GM18873 (cell line): ENCODE measurements at regions not wholly inside any gene's neighbourhood (a gene's known extent, or its start where the extent isn't known, plus 50 kb on each side); places are given as distances from the start of the nearest gene placed in this dataset.
"Not testable (repeated sequence)": the region's sequence is repeated elsewhere in the genome, so short reads cannot be mapped to it uniquely, and the experiment has no call there.

Source experiments
- ATAC-seq: cut with Tn5 transposase; IDR thresholded peaks from one replicate; pipeline ENCODE4 v1.9.1; 2021; ENCODE audit warnings: mild to moderate bottlenecking, moderate library complexity, moderate number of reproducible peaks; ENCODE audit not compliant: unreplicated experiment, low FRiP score

DNA sequence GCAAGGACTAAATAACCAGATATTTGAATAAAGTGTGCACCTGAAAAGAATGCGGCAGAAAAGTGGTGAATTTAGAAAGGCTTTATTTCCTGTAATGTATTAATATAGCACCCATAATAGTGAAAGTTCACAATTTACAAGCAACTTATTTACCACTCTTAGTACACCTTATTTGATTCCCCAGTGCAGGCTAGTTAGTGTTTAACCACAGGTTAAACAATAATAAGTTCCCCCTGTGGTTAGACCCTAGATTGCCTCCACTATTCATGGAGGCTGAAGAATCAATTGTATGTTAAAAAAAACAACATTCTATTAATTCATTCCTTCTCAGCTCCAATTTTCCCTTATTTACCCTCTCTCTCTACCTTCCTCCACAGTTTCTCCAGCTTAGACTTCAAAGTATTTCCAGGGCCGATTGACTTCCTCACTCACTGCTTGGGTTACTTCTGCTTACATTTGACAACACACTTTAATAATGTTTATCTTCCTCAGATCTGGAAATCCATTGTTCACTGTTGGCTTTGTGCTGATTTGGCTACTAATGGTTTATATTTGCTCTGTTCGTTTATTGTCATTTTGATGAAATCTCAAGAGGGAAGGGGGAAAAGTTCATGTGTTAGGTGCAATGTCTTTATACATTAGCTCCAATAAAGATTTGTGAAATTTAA is 796.3 kb downstream of the BRINP3 start:
- ATAC-seq = no peak

DNA sequence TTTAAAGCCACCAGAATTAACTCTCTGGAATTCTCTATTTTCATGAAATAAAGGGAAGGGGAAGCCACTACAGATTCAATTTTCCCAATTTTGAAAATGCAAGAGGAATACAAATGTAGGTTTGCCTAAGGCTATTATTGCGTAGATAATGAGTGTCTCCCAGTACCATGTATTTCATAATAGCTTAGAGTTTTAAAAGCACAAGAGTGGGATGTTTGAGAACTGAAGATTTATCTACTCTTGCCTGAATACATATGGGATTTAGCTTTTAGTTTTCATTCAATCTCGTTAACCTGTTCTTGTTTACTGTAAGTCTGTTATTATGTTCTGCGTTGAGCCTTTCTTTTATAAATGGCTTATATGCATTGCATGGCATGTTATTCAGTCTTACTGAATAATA is 795.1 kb downstream of the BRINP3 start:
- no peak for ATAC-seq

DNA sequence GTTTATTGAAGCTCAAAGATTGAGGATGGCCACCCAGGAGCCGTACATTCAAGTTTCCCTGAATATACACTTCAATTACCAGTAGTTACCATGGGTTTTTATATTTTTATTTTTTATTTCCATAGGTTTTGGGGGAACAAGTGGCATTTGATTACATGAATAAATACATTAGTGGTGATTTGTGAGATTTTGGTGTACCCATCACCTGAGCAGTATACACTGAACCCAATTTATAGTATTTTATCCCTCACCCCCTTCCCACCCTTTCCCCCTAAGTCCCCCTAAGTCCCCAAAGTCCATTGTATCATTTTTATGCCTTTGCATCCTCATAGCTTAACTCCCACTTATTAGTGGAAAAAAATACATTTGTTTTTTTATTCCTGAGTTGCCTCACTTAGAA is 791.4 kb downstream of the BRINP3 start:
- ATAC-seq = no peak

DNA sequence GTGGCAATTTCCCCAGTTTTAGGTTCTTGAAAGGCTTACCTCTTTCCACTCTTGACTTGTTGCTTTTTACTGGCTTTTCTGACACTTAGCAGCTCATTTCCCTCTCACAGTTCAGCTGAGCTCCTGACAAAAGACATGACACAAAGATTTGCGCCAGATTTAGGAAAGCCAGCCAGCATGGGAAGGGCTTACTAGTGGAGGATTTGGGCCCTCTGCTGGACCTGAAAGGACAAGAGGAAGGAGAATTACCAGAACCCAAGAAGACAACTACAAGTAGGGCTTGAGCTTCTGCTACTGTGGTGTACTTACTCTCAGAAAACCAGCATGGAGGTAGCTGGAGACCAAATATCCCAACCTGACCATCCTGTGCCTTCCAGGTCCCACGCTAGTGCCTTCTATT is 784.5 kb downstream of the BRINP3 start:
- ATAC-seq = no peak

DNA sequence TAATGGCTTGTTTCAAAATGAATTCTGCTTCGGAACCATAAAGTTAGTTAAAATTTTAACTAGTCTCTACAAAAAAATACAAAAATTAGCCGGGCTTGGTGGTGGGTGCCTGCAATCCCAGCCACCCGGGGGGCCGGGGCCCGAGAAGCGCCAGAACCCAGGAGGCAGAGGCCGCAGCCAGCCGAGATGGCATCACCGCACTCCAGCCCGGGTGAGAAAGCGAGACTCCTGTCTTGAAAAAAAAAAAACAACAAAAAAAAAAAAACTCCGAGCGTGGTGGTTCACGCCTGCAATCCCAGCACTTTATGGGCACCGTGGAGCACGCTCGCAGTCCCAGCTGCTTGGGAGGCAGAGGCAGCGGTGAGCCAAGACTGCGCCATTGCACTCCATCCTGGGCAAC is 781.4 kb downstream of the BRINP3 start:
- no peak for ATAC-seq

DNA sequence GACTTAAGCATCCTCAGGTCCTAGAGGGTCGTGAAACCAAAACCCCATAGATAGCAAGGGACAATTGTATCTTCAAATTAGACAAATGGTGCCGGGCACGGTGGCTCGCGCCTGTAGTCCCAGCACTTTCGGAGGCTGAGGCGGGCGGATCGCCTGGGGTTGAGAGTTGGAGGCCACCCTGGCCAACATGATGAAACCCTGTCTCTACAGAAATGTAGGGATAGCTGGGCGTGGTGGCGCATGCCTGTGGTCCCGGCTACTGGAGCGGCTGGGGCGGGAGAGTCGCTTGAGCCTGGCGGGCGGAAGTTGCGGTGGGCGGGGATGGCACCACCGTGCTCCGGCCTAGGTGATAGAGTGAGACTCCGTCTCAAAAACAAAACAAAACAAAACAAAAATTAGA is 780.6 kb downstream of the BRINP3 start:
- ATAC-seq = no peak

DNA sequence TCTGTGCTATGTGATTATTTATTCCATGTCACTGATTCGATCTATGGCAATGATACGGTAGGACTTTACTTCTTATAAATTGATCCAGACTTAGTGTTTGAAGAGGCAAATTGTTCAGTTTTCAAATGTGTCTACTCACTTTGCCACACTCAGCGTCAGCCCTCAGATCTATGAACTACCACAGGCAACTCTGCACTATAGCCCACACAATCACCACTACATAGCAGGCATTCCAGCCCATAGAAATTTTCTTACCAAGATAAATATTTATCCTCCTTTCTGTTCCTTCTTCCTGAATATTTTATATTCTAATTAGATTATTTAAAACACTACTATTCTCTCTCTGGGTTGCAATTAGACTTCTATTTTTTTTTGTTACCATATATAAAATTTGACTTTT is 776.1 kb downstream of the BRINP3 start:
- ATAC-seq = no peak

DNA sequence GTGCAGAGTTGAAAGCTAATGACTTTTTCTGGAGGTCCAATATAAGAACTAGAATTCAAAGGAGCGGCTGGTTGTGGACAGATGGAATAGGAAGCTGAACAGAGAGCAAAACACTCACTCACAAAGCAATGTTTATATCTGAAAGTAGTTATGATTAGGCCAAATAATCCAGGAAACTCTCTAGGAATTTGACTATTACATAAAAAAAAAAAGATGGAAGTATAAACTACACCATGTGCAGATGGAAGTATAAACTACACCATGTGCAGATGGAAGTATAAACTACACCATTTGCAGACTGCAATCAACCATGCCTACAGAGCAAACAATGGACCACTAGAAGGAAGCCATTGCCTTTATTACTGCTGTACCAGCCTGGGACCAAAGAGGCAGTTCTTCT is 771.1 kb downstream of the BRINP3 start:
- no peak for ATAC-seq

DNA sequence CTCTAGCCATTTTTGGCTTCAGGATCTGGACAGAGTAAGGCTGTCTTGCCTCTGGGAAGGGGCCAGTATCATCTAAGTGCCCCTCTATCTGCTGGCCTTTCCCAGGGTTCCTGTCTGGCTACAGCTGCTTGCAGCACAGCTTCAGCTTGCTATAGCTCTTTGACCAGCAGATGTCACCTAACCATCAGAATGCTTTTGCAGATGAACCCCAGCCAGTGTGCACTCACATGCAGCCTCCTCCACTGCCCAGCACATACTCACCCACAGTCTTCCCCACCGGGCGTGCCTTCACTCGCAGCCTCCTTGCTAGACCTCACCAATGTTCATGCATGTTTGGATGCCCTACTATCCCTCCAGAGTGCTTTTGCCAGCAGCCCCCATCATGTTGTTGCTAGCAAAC is 769.0 kb downstream of the BRINP3 start:
- ATAC-seq = no peak

DNA sequence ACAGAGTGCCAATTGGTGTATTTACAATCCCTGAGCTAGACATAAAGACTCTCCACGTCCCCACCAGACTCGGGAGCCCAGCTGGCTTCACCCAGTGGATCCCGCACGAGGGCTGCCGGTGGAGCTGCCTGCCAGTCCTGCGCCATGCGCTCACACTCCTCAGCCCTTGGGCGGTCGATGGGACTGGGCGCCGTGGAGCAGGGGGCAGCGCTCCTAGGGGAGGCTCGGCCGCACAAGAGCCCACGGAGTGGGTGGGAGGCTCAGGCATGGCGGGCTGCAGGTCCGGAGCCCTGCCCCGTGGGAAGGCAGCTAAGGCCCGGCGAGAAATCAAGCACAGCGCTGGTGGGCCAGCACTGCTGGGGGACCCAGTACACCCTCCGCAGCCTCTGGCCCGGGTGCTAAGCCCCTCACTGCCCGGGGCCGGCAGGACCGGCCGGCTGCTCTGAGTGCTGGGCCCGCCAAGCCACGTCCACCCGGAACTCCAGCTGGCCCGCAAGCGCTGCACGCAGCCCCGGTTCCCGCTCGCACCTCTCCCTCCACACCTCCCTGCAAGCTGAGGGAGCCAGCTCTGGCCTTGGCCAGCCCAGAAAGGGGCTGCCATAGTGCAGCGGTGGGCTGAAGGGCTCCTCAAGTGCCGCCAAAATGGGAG is 759.4 kb downstream of the BRINP3 start:
- not testable (repeated sequence) for ATAC-seq

DNA sequence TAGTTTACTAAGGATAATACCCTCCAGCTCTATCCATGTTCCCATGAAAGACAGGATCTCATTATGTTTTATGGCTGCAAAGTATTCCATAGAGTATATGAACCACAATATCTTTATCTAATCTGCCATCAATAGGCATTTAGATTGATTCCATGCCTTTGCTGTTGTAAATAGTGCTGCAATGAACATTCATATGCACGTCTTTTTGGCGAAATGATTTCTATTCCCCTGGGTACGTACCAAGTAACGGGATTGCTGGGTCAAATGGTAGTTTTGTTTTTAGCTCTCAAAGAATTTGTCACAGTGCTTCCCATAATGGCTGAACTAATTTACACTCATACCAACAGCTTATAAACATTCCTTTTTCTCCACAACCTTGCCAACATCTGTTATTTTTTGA is 750.9 kb downstream of the BRINP3 start:
- ATAC-seq = no peak

DNA sequence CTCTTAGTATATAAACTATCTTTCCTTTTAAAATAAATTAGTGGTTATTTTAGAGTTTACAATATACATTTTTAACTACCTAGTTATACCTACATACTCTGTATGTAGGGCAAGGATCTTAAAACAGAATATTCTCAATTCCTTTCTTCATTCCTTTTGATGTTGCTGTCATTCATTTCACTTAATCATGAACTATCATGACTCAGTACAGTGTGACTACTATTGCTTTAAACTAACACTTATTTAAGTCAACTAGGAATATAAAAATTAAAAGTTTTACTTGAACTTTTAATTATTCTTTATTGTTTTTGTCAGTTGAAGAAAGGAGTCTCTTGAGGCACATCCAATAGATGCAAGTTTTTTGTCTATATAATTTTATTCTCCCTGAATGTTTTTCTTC is 726.4 kb downstream of the BRINP3 start:
- no peak for ATAC-seq

DNA sequence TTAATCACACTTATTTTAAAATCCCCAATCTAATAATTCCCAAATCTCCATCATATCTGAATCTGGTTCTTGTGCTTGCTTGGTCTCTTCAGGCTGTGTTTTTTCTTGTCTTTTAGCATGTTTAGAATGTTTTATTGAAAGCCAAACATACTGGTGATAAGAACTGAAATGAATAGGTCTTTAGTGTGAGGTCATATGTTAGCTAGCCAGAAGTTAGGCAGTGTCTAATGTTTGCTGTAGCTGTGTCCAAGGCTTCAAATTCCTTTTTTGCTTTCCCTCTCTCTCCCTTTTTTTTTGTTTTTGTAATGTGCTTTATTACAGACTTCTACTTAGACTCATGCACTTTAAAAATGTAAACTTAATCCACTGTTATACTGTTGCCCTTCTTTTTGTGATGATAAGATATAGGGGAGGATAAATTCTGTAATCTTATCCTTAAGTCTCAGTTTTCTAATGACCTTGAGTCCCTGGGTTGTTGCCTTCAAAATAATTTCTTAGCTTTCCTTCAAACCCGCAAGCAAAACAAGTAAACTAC is 725.1 kb downstream of the BRINP3 start:
- ATAC-seq = no peak

DNA sequence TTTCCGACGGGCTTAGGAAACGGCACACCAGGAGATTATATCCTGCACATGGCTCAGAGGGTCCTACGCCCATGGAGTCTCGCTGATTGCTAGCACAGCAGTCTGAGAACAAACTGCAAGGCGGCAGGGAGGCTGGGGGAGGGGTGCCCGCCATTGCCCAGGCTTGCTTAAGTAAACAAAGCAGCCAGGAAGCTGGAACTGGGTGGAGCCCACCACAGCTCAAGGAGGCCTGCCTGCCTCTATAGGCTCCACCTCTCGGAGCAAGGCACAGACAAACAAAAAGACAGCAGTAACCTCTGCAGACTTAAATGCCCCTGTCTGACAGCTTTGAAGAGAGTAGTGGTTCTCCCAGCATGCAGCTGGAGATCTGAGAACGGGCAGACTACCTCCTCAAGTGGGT is 722.6 kb downstream of the BRINP3 start:
- ATAC-seq = not testable (repeated sequence)

DNA sequence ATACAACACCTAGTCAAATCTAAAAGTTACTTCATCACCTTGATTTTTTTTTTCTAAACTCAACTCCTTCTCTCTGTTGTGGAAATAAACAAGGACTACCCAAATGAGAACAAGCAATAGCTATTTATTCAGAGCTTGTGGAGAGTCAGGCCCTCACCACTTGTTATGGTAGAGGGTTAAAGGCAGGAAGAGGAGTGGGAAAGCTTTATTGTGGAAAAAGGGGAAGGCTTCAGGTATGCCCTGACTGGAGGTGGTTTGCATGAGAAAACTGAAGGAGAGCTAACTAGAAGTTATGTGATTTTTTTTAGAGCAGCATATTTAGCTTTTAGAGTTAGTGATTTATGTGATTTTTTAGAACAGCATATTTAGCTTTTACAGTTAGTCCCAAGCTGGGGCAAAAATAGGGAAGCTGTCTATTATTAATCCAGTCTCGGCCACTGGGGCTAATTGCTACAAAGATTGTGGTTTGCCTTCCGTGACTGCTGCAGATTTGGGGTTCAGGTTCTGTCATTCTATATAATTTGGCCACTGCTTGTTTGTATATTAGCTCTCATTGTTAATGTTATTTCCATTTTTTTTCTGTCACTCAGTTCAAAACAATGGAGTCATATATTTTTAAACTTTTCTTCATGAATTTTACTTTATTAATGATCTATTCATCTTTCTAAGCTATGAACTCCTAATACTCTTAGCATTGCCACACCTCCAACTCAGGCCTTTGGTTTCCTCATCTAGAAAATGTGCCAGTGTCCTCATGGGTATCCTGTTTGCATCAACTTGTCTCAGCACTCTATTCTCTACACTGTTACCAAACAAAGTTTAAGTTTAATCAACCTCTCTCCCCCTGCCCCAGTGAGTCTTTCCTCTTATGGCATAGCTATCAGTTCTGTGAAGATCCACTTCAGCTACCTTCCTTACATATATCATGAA is 713.0 kb downstream of the BRINP3 start:
- ATAC-seq = no peak

DNA sequence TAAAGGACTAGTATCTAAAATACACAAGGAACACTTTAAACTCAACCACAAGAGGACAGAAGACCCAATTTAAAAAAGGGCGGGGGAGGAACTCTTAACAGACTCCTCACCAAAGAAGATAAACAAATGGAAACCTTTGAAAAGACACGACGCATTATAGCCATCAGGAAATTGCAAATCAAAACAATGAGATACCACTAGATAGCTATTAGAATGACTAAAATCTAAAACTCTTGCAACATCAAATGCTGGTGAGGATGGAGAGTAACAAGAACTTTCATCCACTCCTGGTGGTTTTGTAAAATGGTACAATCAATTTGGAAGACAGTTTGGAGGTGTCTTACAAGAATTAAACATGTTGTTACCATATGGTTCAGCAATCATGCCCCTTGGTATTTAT is 708.2 kb downstream of the BRINP3 start:
- ATAC-seq = no peak

DNA sequence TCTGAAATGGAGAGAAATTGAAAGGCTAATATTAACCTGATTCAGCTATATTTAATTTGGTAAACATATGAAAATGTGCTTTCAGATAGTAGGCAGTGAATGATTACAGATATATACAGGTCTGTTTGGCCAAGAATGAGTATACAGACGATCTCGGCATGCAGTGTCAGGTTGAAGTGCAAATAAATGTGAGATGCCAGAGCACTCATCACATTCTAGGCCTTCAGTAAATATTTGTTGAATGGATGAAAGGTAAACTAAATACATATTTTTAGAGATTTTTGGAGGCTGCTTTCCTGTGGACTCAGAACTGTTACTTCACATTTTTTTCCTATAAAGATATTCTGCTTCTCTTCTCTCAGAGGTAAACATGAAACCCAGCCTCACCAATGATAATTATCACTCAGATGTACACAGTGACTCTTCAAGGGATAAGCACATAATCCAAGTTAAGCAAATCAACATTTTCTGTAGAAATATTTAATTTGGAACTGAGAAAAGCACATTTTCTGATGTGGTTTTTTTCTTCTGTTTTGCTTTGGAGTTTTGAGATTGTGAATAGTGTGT is 702.9 kb downstream of the BRINP3 start:
- ATAC-seq = no peak

DNA sequence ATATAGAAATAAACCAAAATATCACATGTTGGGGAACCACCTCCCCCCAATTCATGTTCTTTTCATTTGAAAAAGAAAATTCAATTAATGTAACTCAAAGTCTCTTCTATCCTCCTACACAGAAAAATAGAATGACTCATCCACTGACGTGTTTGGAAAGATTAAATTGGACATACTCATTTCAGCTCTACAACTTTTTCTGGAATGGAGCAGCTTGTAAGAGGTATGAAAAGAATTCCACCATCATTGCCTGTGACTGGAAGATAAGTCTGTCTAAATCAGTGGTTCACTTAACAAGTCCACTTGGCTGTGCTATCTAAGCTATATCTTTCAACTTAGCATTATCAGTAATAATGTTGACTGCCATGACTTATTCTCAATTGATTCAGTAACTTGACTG is 702.3 kb downstream of the BRINP3 start:
- no peak for ATAC-seq

DNA sequence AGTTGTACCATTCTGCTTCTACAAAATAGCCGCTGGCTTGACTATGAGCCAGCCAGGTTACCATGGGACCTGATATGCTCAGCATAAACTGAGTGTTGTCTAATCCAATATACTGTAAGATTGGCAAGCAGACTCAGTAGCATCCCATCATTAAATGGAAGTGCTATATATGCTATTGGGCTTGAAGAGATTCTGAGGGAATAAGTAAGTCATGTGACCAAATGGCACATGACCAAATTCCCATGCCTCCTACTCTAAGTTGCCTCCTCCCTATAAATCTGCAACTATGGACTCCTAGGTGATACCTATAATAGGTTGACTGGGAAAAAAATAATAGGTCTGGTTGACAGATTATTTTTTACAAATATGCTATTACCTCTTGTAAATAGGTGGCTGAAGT is 698.6 kb downstream of the BRINP3 start:
- no peak for ATAC-seq

DNA sequence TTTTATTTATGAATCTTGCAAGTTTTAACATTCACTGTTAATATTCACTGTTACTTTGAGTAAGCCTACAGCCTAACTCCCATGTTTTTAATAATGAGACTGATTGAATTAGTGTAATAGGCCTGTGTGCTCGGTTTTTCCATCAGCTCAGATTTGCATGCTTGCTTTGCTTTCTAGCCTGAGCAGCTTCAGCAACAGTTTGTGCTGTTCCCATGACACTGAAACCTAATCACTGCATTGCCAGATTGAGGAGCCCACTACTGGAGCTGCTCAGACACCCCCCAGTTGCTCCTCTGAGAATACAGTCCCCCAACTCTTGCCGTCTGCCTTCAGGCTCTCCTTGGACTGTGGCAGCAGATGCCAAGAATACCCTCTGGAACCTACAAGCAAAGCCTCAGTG is 695.4 kb downstream of the BRINP3 start:
- no peak for ATAC-seq

DNA sequence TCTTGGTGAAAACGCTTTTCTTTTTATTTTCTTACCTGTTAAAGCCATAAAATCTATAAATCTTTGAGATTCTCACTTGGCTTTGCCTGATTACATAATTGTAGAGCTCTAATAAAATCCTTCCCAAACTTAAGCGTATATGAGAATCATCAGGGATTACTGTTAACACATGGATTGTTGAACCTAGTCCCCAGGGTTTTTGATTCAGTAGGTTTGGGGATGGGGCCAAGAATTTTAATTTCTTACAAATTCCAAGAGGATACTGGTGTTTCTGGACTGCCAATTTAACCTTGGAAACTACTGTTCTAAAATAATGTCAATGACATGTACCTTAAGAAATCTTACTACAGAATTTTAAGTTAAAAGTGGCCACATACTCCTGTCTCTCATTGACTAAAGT is 694.2 kb downstream of the BRINP3 start:
- no peak for ATAC-seq
